A549 (cell line): ENCODE measurements at regions not wholly inside any gene's neighbourhood (a gene's known extent, or its start where the extent isn't known, plus 50 kb on each side); places are given as distances from the start of the nearest gene placed in this dataset.
"Not testable (repeated sequence)": the region's sequence is repeated elsewhere in the genome, so short reads cannot be mapped to it uniquely, and the experiment has no call there.

Source experiments
- ATAC-seq, 2 experiments: fragments of 200-7000 bp in 1 of 2; fragments of >200 bp in 1 of 2; cut with Nextera tagmentation in 1 of 2; cut with Tn5 transposase in 1 of 2; 3 replicates each; pipeline versions ENCODE4 v1.8.0 to v1.9.1; 2018 to 2020; ENCODE audit warnings: mild to moderate bottlenecking in 1 of 2, moderate library complexity in 1 of 2
- CTCF ChIA-PET: fragments of 300-600 bp; sonication (Branson Sonifier 250); formaldehyde crosslinking; extraction: SDS; loops from one replicate; lab custom pipeline; 2021; ENCODE audit warnings: antibody characterized with exemption, inconsistent platforms; lab: Yijun Ruan, JAX
- POLR2A ChIA-PET: fragments of 350-600 bp; formaldehyde crosslinking; extraction: SDS; loops from one replicate; lab custom pipeline; 2021; ENCODE audit warnings: antibody characterized with exemption, inconsistent platforms; lab: Yijun Ruan, JAX
- DNase-seq, 2 experiments: peaks; one replicate each; pipeline versions ENCODE4 v3.0.0 to v3.0.0-alpha.2; 2011 to 2016; ENCODE audit warnings: low read depth in 1 of 2, low spot score in 1 of 2
- FAIRE-seq: peaks from 2 replicates; lab custom pipeline; 2011; peaks lifted over from hg19 to GRCh38; lab: Jason Lieb, UNC
- H3K27ac ChIP-seq, 2 experiments: fragments of >200 bp; sonication (Bioruptor Twin); formaldehyde crosslinking; 3 replicates each; pipeline ENCODE4 v1.5.1; 2016 to 2017
- H3K4me1 ChIP-seq: fragments of >200 bp; sonication (Bioruptor Twin); formaldehyde crosslinking; 3 replicates; pipeline ENCODE4 v1.6.1; 2016
- H3K4me2 ChIP-seq: fragments of >200 bp; sonication (Bioruptor Twin); formaldehyde crosslinking; 3 replicates; pipeline ENCODE4 v1.6.1; 2016
- H3K4me3 ChIP-seq: fragments of >200 bp; sonication (Bioruptor Twin); formaldehyde crosslinking; 3 replicates; pipeline ENCODE4 v1.5.1; 2016
- H3K9me3 ChIP-seq: fragments of >200 bp; sonication (Bioruptor Twin); formaldehyde crosslinking; 3 replicates; pipeline ENCODE4 v1.6.1; 2016
- CEBPB ChIP-seq, 2 experiments: fragments of >200 bp in 1 of 2; sonication (Bioruptor Twin) in 1 of 2; formaldehyde crosslinking in 1 of 2; IDR thresholded peaks; 2 replicates each; pipeline ENCODE4 v1.6.1; 2012 to 2016
- EP300 ChIP-seq, 2 experiments: fragments of >200 bp; sonication (Bioruptor Twin); formaldehyde crosslinking; IDR thresholded peaks; 2 replicates in 1 of 2; 3 replicates in 1 of 2; pipeline ENCODE4 v1.6.1; 2016 to 2017
- FOSB ChIP-seq: fragments of 250-450 bp; sonication (Bioruptor Pico); IDR thresholded peaks from 2 replicates; pipeline ENCODE4 v1.5.0; 2020; ENCODE audit warnings: mild to moderate bottlenecking, moderate library complexity
- FOSL2 ChIP-seq, 2 experiments: fragments of 450-650 bp in 1 of 2; fragments of >200 bp in 1 of 2; sonication (Bioruptor Twin) in 1 of 2; formaldehyde crosslinking; IDR thresholded peaks; 2 replicates each; pipeline versions ENCODE4 v1.5.0 to v1.6.1; 2016 to 2020; ENCODE audit warnings: mild to moderate bottlenecking in 1 of 2, moderate library complexity in 1 of 2
- HDAC2 ChIP-seq: fragments of 200-600 bp; sonication (generic); IDR thresholded peaks from 2 replicates; pipeline ENCODE4 v1.6.1; 2016
- HEYL ChIP-seq: fragments of 250-450 bp; sonication (Bioruptor Pico); IDR thresholded peaks from 2 replicates; pipeline ENCODE4 v1.8.0; 2021; ENCODE audit warnings: mild to moderate bottlenecking, moderate library complexity
- HOXB13 ChIP-seq: fragments of 250-450 bp; sonication (Bioruptor Pico); IDR thresholded peaks from 2 replicates; pipeline ENCODE4 v1.5.0; 2020; ENCODE audit warnings: low read depth, mild to moderate bottlenecking, moderate library complexity
- KDM5A ChIP-seq: fragments of 200-600 bp; sonication (generic); IDR thresholded peaks from 2 replicates; pipeline ENCODE4 v1.6.1; 2016; ENCODE audit warnings: antibody characterized with exemption, mild to moderate bottlenecking
- MAZ ChIP-seq: fragments of 150-350 bp; IDR thresholded peaks from 2 replicates; pipeline ENCODE4 v1.6.1; 2014; ENCODE audit warnings: antibody characterized with exemption, low read depth, low read length, borderline replicate concordance
- MYC ChIP-seq: IDR thresholded peaks from 2 replicates; pipeline ENCODE4 v1.6.1; 2012; ENCODE audit warnings: mild to moderate bottlenecking, inconsistent platforms, low read length, improper control_type of control experiment, borderline replicate concordance
- NPAS2 ChIP-seq: fragments of 250-450 bp; sonication (Bioruptor Pico); IDR thresholded peaks from 2 replicates; pipeline ENCODE4 v1.8.0; 2022; ENCODE audit warnings: mild to moderate bottlenecking, moderate library complexity, borderline replicate concordance
- NR3C1 ChIP-seq: fragments of >200 bp; sonication (Bioruptor Twin); formaldehyde crosslinking; IDR thresholded peaks from 3 replicates; pipeline ENCODE4 v1.6.1; 2017
- RAD21 ChIP-seq, 2 experiments: fragments of >200 bp in 1 of 2; sonication (Bioruptor Twin) in 1 of 2; formaldehyde crosslinking in 1 of 2; IDR thresholded peaks in 1 of 2; conservative IDR thresholded peaks in 1 of 2; 2 replicates in 1 of 2; 3 replicates in 1 of 2; pipeline ENCODE4 v1.6.1; 2012 to 2018; ENCODE audit warnings: inconsistent platforms in 1 of 2
- RCOR1 ChIP-seq: fragments of 150-350 bp; IDR thresholded peaks from 2 replicates; pipeline ENCODE4 v1.6.1; 2014; ENCODE audit warnings: antibody characterized with exemption, low read length, low read depth
- RFX5 ChIP-seq: fragments of 450-650 bp; IDR thresholded peaks from 2 replicates; pipeline ENCODE4 v1.7.1; 2014; ENCODE audit warnings: antibody characterized with exemption, mild to moderate bottlenecking, moderate library complexity
- RNF2 ChIP-seq: fragments of 200-600 bp; sonication (generic); IDR thresholded peaks from 2 replicates; pipeline ENCODE4 v1.6.1; 2016; ENCODE audit warnings: low read depth, mild to moderate bottlenecking, antibody characterized with exemption, moderate library complexity, borderline replicate concordance
- SREBF2 ChIP-seq: fragments of 450-650 bp; IDR thresholded peaks from 2 replicates; pipeline ENCODE4 v1.6.1; 2014; ENCODE audit warnings: mild to moderate bottlenecking, moderate library complexity
- TFCP2L1 ChIP-seq: fragments of 250-450 bp; sonication (Bioruptor Pico); IDR thresholded peaks from 2 replicates; pipeline ENCODE4 v1.5.0; 2021; ENCODE audit warnings: mild to moderate bottlenecking
- ZC3H11A ChIP-seq: fragments of 450-650 bp; IDR thresholded peaks from 2 replicates; pipeline ENCODE4 v1.6.1; 2014; ENCODE audit warnings: antibody characterized with exemption, mild to moderate bottlenecking
- WGBS: methylation state at CpG from one replicate; pipeline ENCODE4 v1.1.6; 2017; ENCODE audit errors: missing lambda C conversion rate; 5-methylcytosine and 5-hydroxymethylcytosine counted together

- no peak for DNase-seq
- ChIA-PET CTCF (interaction anchor here (1.4 to 2.0 kb wide), 2 partner anchors 14 to 22 kb away, joined by 4 to 7 read pairs; no protein-coding TSS in a partner anchor), POLR2A (no interaction called here)
- Histone ChIP-seq H3K9me3 (no peaks in the 10 kb centered on the region), H3K27ac (no peak overlapping the region), H3K4me3 (no peak overlapping the region), H3K4me2 (no peak overlapping the region), H3K4me1 (no peaks in the 10 kb centered on the region)
- ATAC-seq: no peak
- 1% methylated on average over 4 of the region's 4 CpGs for WGBS
- TF ChIP-seq FOSL2 (IDR thresholded peaks at IDR 0.05): no peak
- no peak for TF ChIP-seq FOSL2 (CRISPR knock-in tag; IDR thresholded peaks at IDR 0.05)
- no peak for TF ChIP-seq RAD21 (conservative IDR thresholded peaks at IDR 0.05 in 1 of 2, IDR thresholded peaks at IDR 0.05 in 1 of 2)
- TF ChIP-seq RFX5: no peak
- no peak for TF ChIP-seq SREBF2
- no peak for TF ChIP-seq HDAC2
- TF ChIP-seq CEBPB (IDR thresholded peaks at IDR 0.05): no peak
- TF ChIP-seq RCOR1: no peak
- TF ChIP-seq MAZ: no peak
- no peak for TF ChIP-seq KDM5A
- FAIRE-seq: no peak
Measured at GRCh38 chr21:32962268-32962667, 63.5 kb upstream of the OLIG2 start.

- FAIRE-seq: no peak
- 0% methylated on average over 4 of the region's 4 CpGs for WGBS
- CTCF ChIA-PET: interaction anchor here (1.3 kb wide), 1 partner anchor 162 kb away, joined by 3 read pairs; no protein-coding TSS in a partner anchor
Measured at GRCh38 chr21:32965129-32965680, 60.5 kb upstream of the OLIG2 start.

GRCh38 chr21:32966120-32966519, 59.6 kb upstream of the OLIG2 start:
- H3K4me3 ChIP-seq: no peak overlapping the region
- FAIRE-seq: no peak
- no peak overlapping the region for H3K27ac ChIP-seq
- no peaks in the 10 kb centered on the region for H3K4me1 ChIP-seq
- H3K4me2 ChIP-seq: no peak overlapping the region
- WGBS: 30% methylated on average over 7 of the region's 7 CpGs
- POLR2A ChIA-PET: no interaction called here
- no peak for TF ChIP-seq HOXB13 (CRISPR knock-in tag)
- TF ChIP-seq TFCP2L1 (CRISPR knock-in tag): no peak
- no peak for TF ChIP-seq KDM5A
- TF ChIP-seq RNF2: no peak
- no peak for TF ChIP-seq EP300 (IDR thresholded peaks at IDR 0.05)
- no peak for TF ChIP-seq FOSB (CRISPR knock-in tag)
- no peak for TF ChIP-seq RCOR1
- no peak for TF ChIP-seq RFX5
- TF ChIP-seq SREBF2: no peak
- no peak for TF ChIP-seq NPAS2
- no peak for TF ChIP-seq NR3C1
- TF ChIP-seq HEYL: no peak
- TF ChIP-seq ZC3H11A: no peak
- TF ChIP-seq MYC: no peak
- H3K9me3 ChIP-seq: no peaks in the 10 kb centered on the region
- CTCF ChIA-PET: no interaction called here
- no peak for DNase-seq
- no peak for ATAC-seq

More at GRCh38 chr21:32965129-32965680, 60.5 kb upstream of the OLIG2 start:
- H3K4me2 ChIP-seq: no peak overlapping the region
- H3K4me3 ChIP-seq: no peak overlapping the region
- POLR2A ChIA-PET: no interaction called here
- H3K27ac ChIP-seq: no peak overlapping the region
- TF ChIP-seq EP300 (IDR thresholded peaks at IDR 0.05): no peak
- no peak for DNase-seq
- no peaks in the 10 kb centered on the region for H3K9me3 ChIP-seq
- no peak for ATAC-seq
- no peaks in the 10 kb centered on the region for H3K4me1 ChIP-seq

- H3K4me3 ChIP-seq, H3K4me2 ChIP-seq, ATAC-seq, H3K27ac ChIP-seq, DNase-seq, H3K4me1 ChIP-seq, H3K9me3 ChIP-seq, FAIRE-seq, POLR2A ChIA-PET, CTCF ChIA-PET: not testable (repeated sequence)
- WGBS: 14% methylated on average over 8 of the region's 8 CpGs
Measured at GRCh38 chr21:32968103-32968502, 57.6 kb upstream of the OLIG2 start.
